RCC 7860 (cell line): ENCODE measurements at regions not wholly inside any gene's neighbourhood (a gene's known extent, or its start where the extent isn't known, plus 50 kb on each side); places are given as distances from the start of the nearest gene placed in this dataset.
A peak's percentile ranks its signal among the peaks of the same experiment; 100 is the strongest.
"Not testable (repeated sequence)": the region's sequence is repeated elsewhere in the genome, so short reads cannot be mapped to it uniquely, and the experiment has no call there.

Source experiments
- DNase-seq: peaks from one replicate; pipeline ENCODE4 v3.0.0-alpha.2; 2015; ENCODE audit warnings: low spot score
- FAIRE-seq: peaks from 2 replicates; lab custom pipeline; 2012; peaks lifted over from hg19 to GRCh38; lab: Jason Lieb, UNC

DNA sequence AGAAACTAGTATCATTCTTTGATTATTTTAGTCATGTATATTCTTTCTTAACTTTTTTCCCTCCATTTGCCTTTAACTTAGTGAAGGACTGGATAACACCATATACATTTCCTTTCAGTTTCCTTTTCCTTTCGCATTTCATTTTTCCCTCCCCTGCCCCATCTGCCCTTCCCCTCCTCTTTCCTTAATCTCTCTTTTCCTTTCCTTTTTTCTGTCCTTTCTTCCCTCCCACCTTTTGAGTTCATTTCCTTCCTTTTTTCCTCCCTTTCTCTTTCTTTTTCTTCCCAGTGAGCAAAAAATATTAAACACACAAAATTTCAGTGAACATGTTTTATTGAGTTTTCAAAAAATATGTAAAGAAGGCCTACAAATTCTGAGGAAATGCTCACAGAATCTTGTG, 373.3 kb downstream of the SRGAP2C start:
- FAIRE-seq: not testable (repeated sequence)

DNA sequence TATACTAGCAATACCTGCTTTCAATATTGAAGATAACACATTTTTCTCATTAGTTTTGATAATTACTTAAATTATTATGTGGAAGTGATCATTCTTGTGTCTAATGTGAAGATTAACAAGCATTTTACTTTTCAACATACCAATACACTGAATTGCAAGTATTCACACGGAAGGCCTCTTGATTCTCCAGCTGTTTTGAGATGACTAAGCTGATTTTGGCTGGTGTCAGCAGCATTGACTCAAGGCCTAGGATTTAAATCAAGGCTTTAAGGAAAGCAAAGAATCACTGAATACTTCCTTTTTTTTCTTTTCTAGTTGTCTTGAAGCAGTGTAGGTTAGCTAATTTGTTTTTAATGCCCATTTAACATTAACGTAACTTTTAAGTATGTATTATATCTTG, 373.7 kb downstream of the SRGAP2C start:
- peak; percentile 76 for FAIRE-seq

More for the DNA sequence above, 373.3 kb downstream of the SRGAP2C start:
- DNase-seq: not testable (repeated sequence)

DNA sequence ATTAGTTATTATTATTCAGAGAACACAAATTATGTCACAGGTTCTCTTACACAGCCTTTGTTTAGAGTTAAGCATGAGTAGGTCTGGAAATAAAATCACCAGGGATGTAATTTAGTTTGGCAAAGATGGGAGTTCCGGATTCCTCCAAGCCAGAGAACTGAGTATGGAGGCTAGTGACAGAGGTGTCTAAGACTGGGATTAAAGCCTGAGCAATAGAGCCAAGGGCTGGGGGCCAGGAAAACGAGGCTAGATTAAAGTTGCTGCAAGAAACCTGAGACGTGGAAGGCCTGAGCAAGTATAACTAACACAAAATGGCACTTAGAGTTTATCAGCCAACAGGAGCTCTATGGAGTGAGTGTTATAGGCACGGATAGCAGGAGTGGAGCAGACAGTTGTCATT, 381.6 kb downstream of the SRGAP2C start:
- no peak for DNase-seq
- FAIRE-seq: no peak

More for the DNA sequence above, 373.7 kb downstream of the SRGAP2C start:
- DNase-seq: peak; percentile 14

- DNase-seq: no peak
- no peak for FAIRE-seq
Measured at GRCh38 chr1:121569428-121569827, 384.7 kb downstream of the SRGAP2C start.

GRCh38 chr1:121573881-121574504, 389.2 kb downstream of the SRGAP2C start:
- not testable (repeated sequence) for FAIRE-seq, DNase-seq

DNA sequence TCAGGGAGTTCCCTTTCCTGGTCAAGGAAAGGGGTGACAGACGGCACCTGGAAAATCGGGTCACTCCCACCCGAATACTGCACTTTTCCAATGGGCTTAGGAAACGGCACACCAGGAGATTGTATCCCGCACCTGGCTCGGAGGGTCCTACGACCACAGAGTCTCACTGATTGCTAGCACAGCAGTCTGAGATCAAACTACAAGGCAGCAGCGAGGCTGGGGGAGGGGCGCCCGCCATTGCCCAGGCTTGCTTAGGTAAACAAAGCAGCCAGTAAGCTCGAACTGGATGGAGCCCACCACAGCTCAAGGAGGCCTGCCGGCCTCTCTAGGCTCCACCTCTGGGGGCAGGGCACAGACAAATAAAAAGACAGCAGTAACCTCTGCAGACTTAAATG, 389.7 kb downstream of the SRGAP2C start:
- FAIRE-seq, DNase-seq: not testable (repeated sequence)

GRCh38 chr1:121582898-121583297, 398.1 kb downstream of the SRGAP2C start:
- not testable (repeated sequence) for DNase-seq, FAIRE-seq

DNA sequence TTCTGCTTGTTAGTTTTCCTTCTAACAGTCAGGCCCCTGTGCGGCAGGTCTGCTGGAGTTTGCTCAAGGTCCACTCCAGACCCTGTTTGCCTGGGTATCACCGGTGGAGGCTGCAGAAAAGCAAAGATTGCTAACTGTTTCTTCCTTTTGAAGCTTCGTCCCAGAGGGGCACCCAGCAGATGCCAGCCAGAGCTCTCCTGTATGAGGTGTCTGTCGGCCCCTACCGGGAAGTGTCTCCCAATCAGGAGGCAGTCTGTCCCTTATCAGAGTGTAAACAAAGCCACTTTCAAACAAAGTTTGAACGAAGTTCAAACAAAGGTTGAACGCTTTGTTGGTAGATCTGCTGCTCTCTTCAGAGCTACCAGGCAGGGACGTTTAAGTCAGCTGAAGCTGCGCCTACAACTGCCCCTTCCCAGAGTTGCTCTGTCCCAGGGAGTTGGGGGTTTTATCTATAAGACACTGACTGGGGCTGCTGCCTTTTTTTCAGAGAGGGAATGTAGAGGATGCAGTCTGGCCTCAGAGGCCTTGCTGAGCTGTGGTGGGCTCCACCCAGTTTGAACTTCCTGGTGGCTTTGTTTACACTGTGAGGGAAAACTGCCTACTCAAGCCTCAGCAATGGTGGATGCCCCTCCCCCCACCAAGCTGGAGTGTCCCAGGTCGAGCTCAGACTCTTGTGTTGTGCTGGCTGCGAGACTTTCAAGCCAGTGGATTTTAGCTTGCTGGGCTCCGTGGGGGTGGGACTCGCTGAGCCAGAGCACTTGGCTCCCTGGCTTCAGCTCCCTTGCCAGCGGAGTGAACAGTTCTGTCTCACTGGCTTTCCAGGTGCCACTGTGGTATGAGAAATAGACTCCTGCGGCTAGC, 401.8 kb downstream of the SRGAP2C start:
- DNase-seq (no peak), FAIRE-seq (no peak)

- no peak for FAIRE-seq
Measured at GRCh38 chr1:121587230-121587569, 402.4 kb downstream of the SRGAP2C start.

GRCh38 chr1:121587777-121588176, 403.0 kb downstream of the SRGAP2C start:
- DNase-seq (no peak), FAIRE-seq (no peak)

More at GRCh38 chr1:121587230-121587569, 402.4 kb downstream of the SRGAP2C start:
- no peak for DNase-seq

DNA sequence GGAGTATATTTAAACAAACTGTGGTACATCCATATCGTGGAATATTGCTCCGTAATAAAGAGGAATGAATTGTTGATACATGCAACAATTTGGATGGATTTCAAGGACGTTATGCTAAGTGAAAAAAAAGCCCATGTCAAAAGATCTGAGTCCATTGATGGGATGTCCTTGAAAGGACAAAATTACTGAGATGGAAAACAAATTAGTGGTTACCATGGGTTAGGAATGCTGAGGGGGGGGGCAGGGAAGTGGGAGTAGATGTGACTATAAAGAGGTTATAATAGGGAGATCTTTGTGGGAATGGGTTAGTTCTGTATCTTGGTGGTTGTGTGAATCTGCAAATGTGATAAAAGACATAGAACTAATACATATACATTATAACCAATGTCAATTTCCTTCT, 409.3 kb downstream of the SRGAP2C start:
- FAIRE-seq: no peak
- DNase-seq: no peak

DNA sequence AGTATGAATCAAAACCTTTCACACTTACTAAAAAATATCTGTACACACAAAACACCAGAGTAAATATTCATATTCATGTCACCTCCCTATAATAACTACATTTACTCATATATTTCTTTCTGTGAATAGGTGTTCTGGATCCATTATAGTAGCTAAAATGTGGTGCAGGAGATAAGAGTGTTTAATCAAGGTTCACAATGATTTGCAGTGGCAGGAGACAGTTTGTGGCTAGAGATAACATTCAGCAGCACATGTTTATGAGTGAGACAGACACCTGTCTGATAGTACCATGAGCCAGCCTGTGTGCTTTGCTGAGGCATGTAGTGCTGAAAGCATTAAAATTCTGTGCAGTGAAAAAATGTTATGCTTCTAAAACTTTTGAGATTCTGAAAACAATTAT, 410.3 kb downstream of the SRGAP2C start:
- FAIRE-seq: no peak
- DNase-seq: no peak

GRCh38 chr1:121604843-121605444, 420.2 kb downstream of the SRGAP2C start:
- not testable (repeated sequence) for DNase-seq, FAIRE-seq

DNA sequence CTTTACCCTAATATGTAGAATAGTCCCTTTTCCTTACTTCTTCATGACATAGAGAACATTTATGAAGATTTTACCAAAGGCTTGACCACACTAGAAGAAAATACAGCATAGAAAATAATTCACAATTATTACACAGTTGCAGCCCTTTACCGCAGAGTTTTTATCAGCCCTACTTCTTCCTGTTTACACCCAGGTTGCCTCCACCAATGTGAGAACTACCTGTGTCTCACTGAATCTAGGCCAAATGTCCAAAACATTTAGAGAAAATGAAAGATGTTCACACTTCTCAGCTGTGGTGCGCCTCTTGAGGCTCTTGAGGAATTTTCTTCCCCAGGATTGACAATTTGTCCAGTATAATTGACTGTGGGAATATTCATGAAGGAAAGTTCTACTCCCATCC, 422.7 kb downstream of the SRGAP2C start:
- FAIRE-seq, DNase-seq: not testable (repeated sequence)
